IMR-90 (cell line): ENCODE measurements at regions not wholly inside any gene's neighbourhood (a gene's known extent, or its start where the extent isn't known, plus 50 kb on each side); places are given as distances from the start of the nearest gene placed in this dataset.

Experiments
- ATAC-seq: fragments of 200-7000 bp; cut with Tn5 transposase; 2 replicates; pipeline ENCODE4 v1.9.1; 2020; ENCODE audit warnings: low read depth, mild to moderate bottlenecking, moderate library complexity
- BruUV-seq: library from RNA; stranded (reverse); fragments of 400-500 nt; replicated peaks from 2 replicates; lab custom pipeline; 2021; lab: Mats Ljungman, UMichigan
- CTCF ChIA-PET: fragments of 300-600 bp; formaldehyde crosslinking; extraction: SDS; loops from one replicate; lab custom pipeline; 2021; ENCODE audit warnings: antibody characterized with exemption; lab: Yijun Ruan, JAX
- POLR2A ChIA-PET: fragments of 300-600 bp; sonication (Branson Sonifier 250); formaldehyde crosslinking; loops from one replicate; lab custom pipeline; 2022; ENCODE audit warnings: antibody characterized with exemption; ENCODE audit not compliant: unreplicated experiment; lab: Charles Lee
- DNase-seq: peaks from one replicate; pipeline ENCODE4 v3.0.0; 2013
- H2AFZ ChIP-seq: replicated peaks from 2 replicates; pipeline ENCODE3; 2013; ENCODE audit warnings: low read length, mild to moderate bottlenecking; ENCODE audit not compliant: poor library complexity
- H2AK5ac ChIP-seq: 2 replicates; pipeline ENCODE4 v1.6.1; 2013; ENCODE audit warnings: low read depth, low read length, inconsistent platforms
- H2AK9ac ChIP-seq: replicated peaks from 2 replicates; pipeline ENCODE3; 2013; ENCODE audit warnings: mild to moderate bottlenecking, low read depth, low read length, moderate library complexity; ENCODE audit not compliant: poor library complexity
- H2BK120ac ChIP-seq: 2 replicates; pipeline ENCODE4 v1.6.1; 2013; ENCODE audit warnings: low read depth, low read length, inconsistent platforms
- H2BK15ac ChIP-seq: 3 replicates; pipeline ENCODE4 v1.6.1; 2013; ENCODE audit warnings: low read depth, low read length, inconsistent platforms
- H2BK20ac ChIP-seq: 2 replicates; pipeline ENCODE4 v1.6.1; 2013; ENCODE audit warnings: low read depth, mild to moderate bottlenecking, inconsistent platforms, low read length, moderate library complexity
- H2BK5ac ChIP-seq: 2 replicates; pipeline ENCODE4 v1.6.1; 2013; ENCODE audit warnings: mild to moderate bottlenecking, low read depth, low read length, inconsistent platforms; ENCODE audit not compliant: poor library complexity, severe bottlenecking
- H3K14ac ChIP-seq: replicated peaks from 2 replicates; pipeline ENCODE4 v1.6.1; 2013; ENCODE audit warnings: low read depth, low read length, inconsistent platforms
- H3K18ac ChIP-seq: 2 replicates; pipeline ENCODE4 v1.6.1; 2013; ENCODE audit warnings: low read depth, low read length, control low read depth
- H3K23ac ChIP-seq: 2 replicates; pipeline ENCODE4 v1.6.1; 2013; ENCODE audit warnings: low read depth, low read length, inconsistent platforms
- H3K27ac ChIP-seq: 2 replicates; pipeline ENCODE4 v1.5.1; 2013; ENCODE audit warnings: mild to moderate bottlenecking, control low read depth, low read length; ENCODE audit not compliant: insufficient read depth
- H3K27me3 ChIP-seq: 2 replicates; pipeline ENCODE4 v1.6.1; 2013; ENCODE audit warnings: low read length; ENCODE audit not compliant: control insufficient read depth, insufficient read depth
- H3K36me3 ChIP-seq: 2 replicates; pipeline ENCODE4 v1.6.1; 2013; ENCODE audit warnings: low read length, mixed read lengths; ENCODE audit not compliant: control insufficient read depth, insufficient read depth
- H3K4ac ChIP-seq: 2 replicates; pipeline ENCODE4 v1.6.1; 2013; ENCODE audit warnings: low read depth, low read length, inconsistent platforms
- H3K4me1 ChIP-seq: 2 replicates; pipeline ENCODE4 v1.6.1; 2013; ENCODE audit warnings: low read length, mixed read lengths; ENCODE audit not compliant: control insufficient read depth, insufficient read depth
- H3K4me2 ChIP-seq: 2 replicates; pipeline ENCODE4 v1.6.1; 2013; ENCODE audit warnings: low read depth, mild to moderate bottlenecking, control low read depth, low read length, moderate library complexity
- H3K4me3 ChIP-seq: 2 replicates; pipeline ENCODE4 v1.5.1; 2013; ENCODE audit warnings: low read depth, mild to moderate bottlenecking, control low read depth, low read length, moderate library complexity; ENCODE audit not compliant: insufficient read depth
- H3K56ac ChIP-seq: 2 replicates; pipeline ENCODE4 v1.6.1; 2013; ENCODE audit warnings: low read length, inconsistent platforms; ENCODE audit not compliant: insufficient read depth; ENCODE audit errors: extremely low read depth
- H3K79me1 ChIP-seq, 2 experiments: 2 replicates each; pipeline ENCODE4 v1.6.1; 2013; ENCODE audit warnings: low read length in 2 of 2, inconsistent platforms in 1 of 2, low read depth in 1 of 2
- H3K9ac ChIP-seq: 2 replicates; pipeline ENCODE4 v1.6.1; 2013; ENCODE audit warnings: low read depth, low read length, control low read depth
- H3K9me1 ChIP-seq: 2 replicates; pipeline ENCODE4 v1.6.1; 2013; ENCODE audit warnings: low read length, inconsistent platforms; ENCODE audit not compliant: insufficient read depth
- H3K9me3 ChIP-seq: 2 replicates; pipeline ENCODE4 v1.6.1; 2013; ENCODE audit warnings: low read length; ENCODE audit not compliant: control insufficient read depth, insufficient read depth
- H4K20me1 ChIP-seq: 2 replicates; pipeline ENCODE4 v1.6.1; 2013; ENCODE audit warnings: low read length, inconsistent platforms; ENCODE audit not compliant: insufficient read depth
- H4K5ac ChIP-seq: 2 replicates; pipeline ENCODE4 v1.6.1; 2013; ENCODE audit warnings: mild to moderate bottlenecking, low read depth, low read length, control low read depth
- H4K8ac ChIP-seq, 2 experiments: 2 replicates each; pipeline ENCODE4 v1.6.1; 2013; ENCODE audit warnings: low read depth in 2 of 2, low read length in 2 of 2, control low read depth in 1 of 2, inconsistent platforms in 1 of 2
- H4K91ac ChIP-seq: 2 replicates; pipeline ENCODE4 v1.6.1; 2013; ENCODE audit warnings: low read depth, low read length, inconsistent platforms; ENCODE audit not compliant: insufficient read depth
- CEBPB ChIP-seq: IDR thresholded peaks from 2 replicates; pipeline ENCODE4 v1.6.1; 2012; ENCODE audit warnings: low read depth, low read length, improper control_type of control experiment
- CHD1 ChIP-seq: IDR thresholded peaks from 2 replicates; pipeline ENCODE4 v1.6.1; 2012; ENCODE audit warnings: low read depth, low read length, improper control_type of control experiment
- CTCF ChIP-seq: conservative IDR thresholded peaks from 2 replicates; pipeline ENCODE4 v1.5.1; 2012; ENCODE audit warnings: mild to moderate bottlenecking, low read depth, low read length, improper control_type of control experiment
- ELK1 ChIP-seq: fragments of 150-350 bp; IDR thresholded peaks from 2 replicates; pipeline ENCODE4 v1.6.1; 2016; ENCODE audit warnings: low read depth, mild to moderate bottlenecking, low read length, moderate library complexity, borderline replicate concordance
- FOS ChIP-seq: fragments of 150-350 bp; IDR thresholded peaks from 2 replicates; pipeline ENCODE4 v1.6.1; 2016; ENCODE audit warnings: low read depth, low read length
- MAFK ChIP-seq: IDR thresholded peaks from 2 replicates; pipeline ENCODE4 v1.6.1; 2012; ENCODE audit warnings: low read depth, low read length, improper control_type of control experiment
- MAZ ChIP-seq: IDR thresholded peaks from 2 replicates; pipeline ENCODE4 v1.6.1; 2012; ENCODE audit warnings: low read depth, mild to moderate bottlenecking, low read length, improper control_type of control experiment, moderate library complexity, borderline replicate concordance
- NFE2L2 ChIP-seq: fragments of 150-350 bp; IDR thresholded peaks from 2 replicates; pipeline ENCODE4 v1.6.1; 2016; ENCODE audit warnings: low read depth, mild to moderate bottlenecking, low read length
- POLR2A ChIP-seq: IDR thresholded peaks from 2 replicates; pipeline ENCODE4 v1.6.1; 2012; ENCODE audit warnings: mild to moderate bottlenecking, low read depth, low read length
- RAD21 ChIP-seq: IDR thresholded peaks from 2 replicates; pipeline ENCODE4 v1.6.1; 2012; ENCODE audit warnings: low read length, improper control_type of control experiment
- RCOR1 ChIP-seq: IDR thresholded peaks from 2 replicates; pipeline ENCODE4 v1.6.1; 2012; ENCODE audit warnings: mild to moderate bottlenecking, low read length, improper control_type of control experiment; ENCODE audit not compliant: insufficient replicate concordance
- RFX5 ChIP-seq: IDR thresholded peaks from 2 replicates; pipeline ENCODE4 v1.8.0; 2012; ENCODE audit warnings: low read depth, mild to moderate bottlenecking, low read length, moderate library complexity
- SMC3 ChIP-seq: fragments of 150-350 bp; IDR thresholded peaks from 2 replicates; pipeline ENCODE4 v1.6.1; 2016; ENCODE audit warnings: low read depth, mild to moderate bottlenecking, antibody characterized with exemption, low read length, moderate library complexity
- USF2 ChIP-seq: fragments of 150-350 bp; IDR thresholded peaks from 2 replicates; pipeline ENCODE4 v1.6.1; 2017; ENCODE audit warnings: mild to moderate bottlenecking, antibody characterized with exemption, low read length, low read depth
- dilution Hi-C: fragments of 300-500 bp; cut with HindIII; formaldehyde crosslinking; loops from one replicate; pipeline ENCODE4 v1.14.3; 2018; ENCODE audit warnings: low sequenced_read_pairs; ENCODE audit not compliant: unreplicated experiment
- in situ Hi-C: fragments of 300-500 bp; cut with MboI; formaldehyde crosslinking; loops from 3 replicates; pipeline ENCODE4 v1.14.3; 2019; ENCODE audit warnings: low sequenced_read_pairs, inconsistent platforms, mixed read lengths
- intact Hi-C: fragments of 100-400 bp; cut with micrococcal nuclease; formaldehyde crosslinking; loops from 2 replicates; pipeline ENCODE4 v1.10.0; 2022

- Histone ChIP-seq H3K14ac (no peak overlapping the region), H2BK5ac (no peak overlapping the region), H3K4me3 (no peak overlapping the region), H4K91ac (no peak overlapping the region), H3K4ac (no peak overlapping the region), H2AK9ac (no peak overlapping the region), H3K4me2 (no peak overlapping the region), H3K56ac (no peak overlapping the region), H2AFZ (no peak overlapping the region), H3K9ac (no peak overlapping the region), H3K36me3 (no peaks in the 10 kb centered on the region), H4K8ac (no peak overlapping the region), H3K9me3 (peaks cover 11% of the 10 kb centered on the region), H2BK120ac (no peak overlapping the region), H2BK15ac (no peak overlapping the region), H3K27ac (no peak overlapping the region), H3K9me1 (no peaks in the 10 kb centered on the region), H2AK5ac (no peak overlapping the region), H4K5ac (no peak overlapping the region), H3K18ac (no peak overlapping the region), H4K20me1 (no peaks in the 10 kb centered on the region), H2BK20ac (no peak overlapping the region), H3K23ac (no peak overlapping the region), H3K4me1 (no peaks in the 10 kb centered on the region), H3K27me3 (no peaks in the 10 kb centered on the region), H3K79me1 (no peaks in the 10 kb centered on the region)
- CTCF ChIA-PET = no interaction called here
- ATAC-seq (no peak), DNase-seq (no peak)
- BruUV-seq = no TSS peak
- POLR2A ChIA-PET = no interaction called here
- no peak for TF ChIP-seq CHD1
- no peak for TF ChIP-seq RFX5
- TF ChIP-seq RCOR1 = no peak
- no peak for TF ChIP-seq RAD21
- TF ChIP-seq NFE2L2 = no peak
- TF ChIP-seq FOS = no peak
- TF ChIP-seq ELK1 = no peak
- TF ChIP-seq MAZ = no peak
- no peak for TF ChIP-seq POLR2A
- no peak for TF ChIP-seq CTCF
- TF ChIP-seq CEBPB = no peak
- no peak for TF ChIP-seq SMC3
- no peak for TF ChIP-seq MAFK
- no peak for TF ChIP-seq USF2
- in situ Hi-C loops (no loop called here), intact Hi-C loops (no loop called here), dilution Hi-C loops (no loop called here)
These were observed 109.0 kb downstream of the IRX1 start for GRCh38 chr5:3704661-3705060.
